ENCODE measurements at regions not wholly inside any gene's neighbourhood (a gene's known extent, or its start where the extent isn't known, plus 50 kb on each side); places are given as distances from the start of the nearest gene placed in this dataset.

GRCh38 chr6:81613606-81614005 is 138.9 kb downstream of the TENT5A start:
- Mint-ChIP-seq H3K27ac (0 out of 2 replicates have a peak overlapping the region, but pooled peaks have one; percentile 4), H3K4me1 (peaks cover 10% of the 10 kb centered on the region), H3K27me3 (ENCODE audit: low read depth) (no peaks in the 10 kb centered on the region), H3K4me3 (no peak overlapping the region), H3K36me3 (no peaks in the 10 kb centered on the region), H3K9me3 (no peaks in the 10 kb centered on the region)
- TF ChIP-seq CBFB (CRISPR knock-in tag; IDR thresholded peaks at IDR 0.05; ENCODE audit: low read depth) (no peak), ATF1 (CRISPR knock-in tag; IDR thresholded peaks at IDR 0.05) (no peak), CREB1 (CRISPR knock-in tag; IDR thresholded peaks at IDR 0.05) (no peak), MXD4 (CRISPR knock-in tag; IDR thresholded peaks at IDR 0.05; ENCODE audit: borderline replicate concordance) (no peak), NFE2L1 (CRISPR knock-in tag; IDR thresholded peaks at IDR 0.05) (no peak), CREM (CRISPR knock-in tag; IDR thresholded peaks at IDR 0.05) (no peak), NR2C2 (CRISPR knock-in tag; IDR thresholded peaks at IDR 0.05) (no peak), GRHL2 (CRISPR knock-in tag; IDR thresholded peaks at IDR 0.05; ENCODE audit: insufficient replicate concordance, severe bottlenecking) (no peak), SMAD4 (CRISPR knock-in tag; IDR thresholded peaks at IDR 0.05) (no peak)
- ATAC-seq: no peak
- CTCF ChIA-PET: no interaction called here
- DNase-seq (ENCODE audit: low spot score): no peak
- POLR2A ChIA-PET: no interaction called here

GRCh38 chr6:81612136-81612535 is 140.3 kb downstream of the TENT5A start:
- no peak overlapping the region for H3K27ac Mint-ChIP-seq
- DNase-seq (ENCODE audit: low spot score) (no peak), ATAC-seq (no peak)
- no peaks in the 10 kb centered on the region for H3K36me3 Mint-ChIP-seq
- TF ChIP-seq ZNF121 (CRISPR knock-in tag; IDR thresholded peaks at IDR 0.05): no peak
- TF ChIP-seq ZNF423 (CRISPR knock-in tag; IDR thresholded peaks at IDR 0.05): no peak
- no peak for TF ChIP-seq HMGA2 (CRISPR knock-in tag; IDR thresholded peaks at IDR 0.05)
- TF ChIP-seq RORB (CRISPR knock-in tag; IDR thresholded peaks at IDR 0.05): no peak
- no peak for TF ChIP-seq OVOL2 (CRISPR knock-in tag; IDR thresholded peaks at IDR 0.05; ENCODE audit: borderline replicate concordance)
- TF ChIP-seq ATF1 (CRISPR knock-in tag; IDR thresholded peaks at IDR 0.05): no peak
- TF ChIP-seq GTF2I (CRISPR knock-in tag; conservative IDR thresholded peaks at IDR 0.05): no peak
- no peak for TF ChIP-seq NR1H2 (CRISPR knock-in tag; IDR thresholded peaks at IDR 0.05)
- no peak for TF ChIP-seq ZBTB43 (CRISPR knock-in tag; IDR thresholded peaks at IDR 0.05)
- TF ChIP-seq AR (CRISPR knock-in tag; IDR thresholded peaks at IDR 0.05): no peak
- no peak for TF ChIP-seq NFATC4 (CRISPR knock-in tag; IDR thresholded peaks at IDR 0.05)
- TF ChIP-seq MYBL2 (CRISPR knock-in tag; IDR thresholded peaks at IDR 0.05): no peak
- TF ChIP-seq TEAD1 (CRISPR knock-in tag; IDR thresholded peaks at IDR 0.05): no peak
- TF ChIP-seq GRHL2 (CRISPR knock-in tag; IDR thresholded peaks at IDR 0.05; ENCODE audit: insufficient replicate concordance, severe bottlenecking): no peak
- TF ChIP-seq CBFB (CRISPR knock-in tag; IDR thresholded peaks at IDR 0.05; ENCODE audit: low read depth): no peak
- TF ChIP-seq ERG (CRISPR knock-in tag; IDR thresholded peaks at IDR 0.05): no peak
- no peak for TF ChIP-seq IRF1 (CRISPR knock-in tag; IDR thresholded peaks at IDR 0.05)
- TF ChIP-seq ZNF396 (CRISPR knock-in tag; IDR thresholded peaks at IDR 0.05; ENCODE audit: borderline replicate concordance): no peak
- TF ChIP-seq SMAD4 (CRISPR knock-in tag; IDR thresholded peaks at IDR 0.05): no peak
- TF ChIP-seq ZNF532 (CRISPR knock-in tag; IDR thresholded peaks at IDR 0.05; ENCODE audit: borderline replicate concordance): no peak
- H3K9me3 Mint-ChIP-seq: no peaks in the 10 kb centered on the region
- ChIA-PET POLR2A (no interaction called here), CTCF (no interaction called here)
- no peaks in the 10 kb centered on the region for H3K27me3 Mint-ChIP-seq (ENCODE audit: low read depth)
- peaks cover 10% of the 10 kb centered on the region for H3K4me1 Mint-ChIP-seq
- no peak overlapping the region for H3K4me3 Mint-ChIP-seq

Measured in WTC11 (cell line).